H1 (cell line): ENCODE measurements at regions not wholly inside any gene's neighbourhood (a gene's known extent, or its start where the extent isn't known, plus 50 kb on each side); places are given as distances from the start of the nearest gene placed in this dataset.

Source experiments
- CEBPB ChIP-seq: IDR thresholded peaks from 2 replicates; pipeline ENCODE4 v1.6.1; 2012; ENCODE audit warnings: low read depth, low read length
- KDM5A ChIP-seq: fragments of 200-600 bp; IDR thresholded peaks from 2 replicates; pipeline ENCODE4 v1.7.1; 2012; ENCODE audit warnings: mild to moderate bottlenecking, low read length, inconsistent platforms, mixed read lengths
- POLR2AphosphoS5 ChIP-seq: IDR thresholded peaks from 2 replicates; pipeline ENCODE4 v1.6.1; 2011; ENCODE audit warnings: low read depth, low read length
- SP2 ChIP-seq: IDR thresholded peaks from 2 replicates; pipeline ENCODE4 v1.6.1; 2012; ENCODE audit warnings: mild to moderate bottlenecking, low read length, inconsistent platforms
- YY1 ChIP-seq: IDR thresholded peaks from 2 replicates; pipeline ENCODE4 v1.6.1; 2011; ENCODE audit warnings: low read depth, mild to moderate bottlenecking, low read length
- TF ChIP-seq, protein P1 (sequence below): fragments of 300-600 bp; sonication (generic); IDR thresholded peaks from 2 replicates; pipeline ENCODE4 v1.7.1; 2012; ENCODE audit warnings: low read length, moderate library complexity, mild to moderate bottlenecking, inconsistent platforms; ENCODE audit not compliant: insufficient replicate concordance
- TF ChIP-seq, protein P2 (sequence below): IDR thresholded peaks from 2 replicates; pipeline ENCODE4 v1.6.1; 2012; ENCODE audit warnings: low read length, inconsistent platforms

DNA sequence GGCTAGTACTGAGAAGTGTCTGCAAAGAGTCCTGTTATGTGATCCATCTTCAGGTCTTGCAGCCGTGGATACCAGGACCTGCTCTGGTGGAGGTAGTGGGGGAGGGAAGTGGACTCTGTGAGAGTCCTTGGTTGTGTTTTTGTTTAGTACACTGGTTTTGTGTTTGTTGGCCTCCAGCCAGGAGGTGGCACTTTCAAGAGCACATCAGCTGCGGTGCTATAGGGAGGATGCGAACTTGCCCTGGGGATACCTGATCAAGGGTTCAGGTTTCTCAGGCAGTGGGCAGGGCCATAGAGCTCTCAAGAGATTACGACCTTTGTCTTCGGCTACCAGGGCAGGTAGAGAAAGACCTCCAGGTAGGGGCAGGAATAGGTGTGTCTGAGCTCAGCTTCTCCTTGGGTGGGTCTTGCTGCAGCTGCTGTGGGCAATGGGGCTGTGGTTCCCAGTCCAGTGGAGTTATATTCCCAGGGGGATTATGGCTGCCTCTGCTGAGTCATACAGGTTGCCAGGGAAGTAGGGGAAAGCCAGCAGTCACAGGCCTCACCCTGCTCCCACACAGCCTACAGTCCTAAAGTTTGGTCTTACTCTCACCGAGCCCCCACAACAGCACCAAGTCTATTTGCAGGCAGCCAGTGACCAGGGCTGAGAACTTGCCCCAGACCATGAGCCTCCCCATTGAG, 132.8 kb upstream of the NPHP3 start (continued):
- TF ChIP-seq, protein P1, sequence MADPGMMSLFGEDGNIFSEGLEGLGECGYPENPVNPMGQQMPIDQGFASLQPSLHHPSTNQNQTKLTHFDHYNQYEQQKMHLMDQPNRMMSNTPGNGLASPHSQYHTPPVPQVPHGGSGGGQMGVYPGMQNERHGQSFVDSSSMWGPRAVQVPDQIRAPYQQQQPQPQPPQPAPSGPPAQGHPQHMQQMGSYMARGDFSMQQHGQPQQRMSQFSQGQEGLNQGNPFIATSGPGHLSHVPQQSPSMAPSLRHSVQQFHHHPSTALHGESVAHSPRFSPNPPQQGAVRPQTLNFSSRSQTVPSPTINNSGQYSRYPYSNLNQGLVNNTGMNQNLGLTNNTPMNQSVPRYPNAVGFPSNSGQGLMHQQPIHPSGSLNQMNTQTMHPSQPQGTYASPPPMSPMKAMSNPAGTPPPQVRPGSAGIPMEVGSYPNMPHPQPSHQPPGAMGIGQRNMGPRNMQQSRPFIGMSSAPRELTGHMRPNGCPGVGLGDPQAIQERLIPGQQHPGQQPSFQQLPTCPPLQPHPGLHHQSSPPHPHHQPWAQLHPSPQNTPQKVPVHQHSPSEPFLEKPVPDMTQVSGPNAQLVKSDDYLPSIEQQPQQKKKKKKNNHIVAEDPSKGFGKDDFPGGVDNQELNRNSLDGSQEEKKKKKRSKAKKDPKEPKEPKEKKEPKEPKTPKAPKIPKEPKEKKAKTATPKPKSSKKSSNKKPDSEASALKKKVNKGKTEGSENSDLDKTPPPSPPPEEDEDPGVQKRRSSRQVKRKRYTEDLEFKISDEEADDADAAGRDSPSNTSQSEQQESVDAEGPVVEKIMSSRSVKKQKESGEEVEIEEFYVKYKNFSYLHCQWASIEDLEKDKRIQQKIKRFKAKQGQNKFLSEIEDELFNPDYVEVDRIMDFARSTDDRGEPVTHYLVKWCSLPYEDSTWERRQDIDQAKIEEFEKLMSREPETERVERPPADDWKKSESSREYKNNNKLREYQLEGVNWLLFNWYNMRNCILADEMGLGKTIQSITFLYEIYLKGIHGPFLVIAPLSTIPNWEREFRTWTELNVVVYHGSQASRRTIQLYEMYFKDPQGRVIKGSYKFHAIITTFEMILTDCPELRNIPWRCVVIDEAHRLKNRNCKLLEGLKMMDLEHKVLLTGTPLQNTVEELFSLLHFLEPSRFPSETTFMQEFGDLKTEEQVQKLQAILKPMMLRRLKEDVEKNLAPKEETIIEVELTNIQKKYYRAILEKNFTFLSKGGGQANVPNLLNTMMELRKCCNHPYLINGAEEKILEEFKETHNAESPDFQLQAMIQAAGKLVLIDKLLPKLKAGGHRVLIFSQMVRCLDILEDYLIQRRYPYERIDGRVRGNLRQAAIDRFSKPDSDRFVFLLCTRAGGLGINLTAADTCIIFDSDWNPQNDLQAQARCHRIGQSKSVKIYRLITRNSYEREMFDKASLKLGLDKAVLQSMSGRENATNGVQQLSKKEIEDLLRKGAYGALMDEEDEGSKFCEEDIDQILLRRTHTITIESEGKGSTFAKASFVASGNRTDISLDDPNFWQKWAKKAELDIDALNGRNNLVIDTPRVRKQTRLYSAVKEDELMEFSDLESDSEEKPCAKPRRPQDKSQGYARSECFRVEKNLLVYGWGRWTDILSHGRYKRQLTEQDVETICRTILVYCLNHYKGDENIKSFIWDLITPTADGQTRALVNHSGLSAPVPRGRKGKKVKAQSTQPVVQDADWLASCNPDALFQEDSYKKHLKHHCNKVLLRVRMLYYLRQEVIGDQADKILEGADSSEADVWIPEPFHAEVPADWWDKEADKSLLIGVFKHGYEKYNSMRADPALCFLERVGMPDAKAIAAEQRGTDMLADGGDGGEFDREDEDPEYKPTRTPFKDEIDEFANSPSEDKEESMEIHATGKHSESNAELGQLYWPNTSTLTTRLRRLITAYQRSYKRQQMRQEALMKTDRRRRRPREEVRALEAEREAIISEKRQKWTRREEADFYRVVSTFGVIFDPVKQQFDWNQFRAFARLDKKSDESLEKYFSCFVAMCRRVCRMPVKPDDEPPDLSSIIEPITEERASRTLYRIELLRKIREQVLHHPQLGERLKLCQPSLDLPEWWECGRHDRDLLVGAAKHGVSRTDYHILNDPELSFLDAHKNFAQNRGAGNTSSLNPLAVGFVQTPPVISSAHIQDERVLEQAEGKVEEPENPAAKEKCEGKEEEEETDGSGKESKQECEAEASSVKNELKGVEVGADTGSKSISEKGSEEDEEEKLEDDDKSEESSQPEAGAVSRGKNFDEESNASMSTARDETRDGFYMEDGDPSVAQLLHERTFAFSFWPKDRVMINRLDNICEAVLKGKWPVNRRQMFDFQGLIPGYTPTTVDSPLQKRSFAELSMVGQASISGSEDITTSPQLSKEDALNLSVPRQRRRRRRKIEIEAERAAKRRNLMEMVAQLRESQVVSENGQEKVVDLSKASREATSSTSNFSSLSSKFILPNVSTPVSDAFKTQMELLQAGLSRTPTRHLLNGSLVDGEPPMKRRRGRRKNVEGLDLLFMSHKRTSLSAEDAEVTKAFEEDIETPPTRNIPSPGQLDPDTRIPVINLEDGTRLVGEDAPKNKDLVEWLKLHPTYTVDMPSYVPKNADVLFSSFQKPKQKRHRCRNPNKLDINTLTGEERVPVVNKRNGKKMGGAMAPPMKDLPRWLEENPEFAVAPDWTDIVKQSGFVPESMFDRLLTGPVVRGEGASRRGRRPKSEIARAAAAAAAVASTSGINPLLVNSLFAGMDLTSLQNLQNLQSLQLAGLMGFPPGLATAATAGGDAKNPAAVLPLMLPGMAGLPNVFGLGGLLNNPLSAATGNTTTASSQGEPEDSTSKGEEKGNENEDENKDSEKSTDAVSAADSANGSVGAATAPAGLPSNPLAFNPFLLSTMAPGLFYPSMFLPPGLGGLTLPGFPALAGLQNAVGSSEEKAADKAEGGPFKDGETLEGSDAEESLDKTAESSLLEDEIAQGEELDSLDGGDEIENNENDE: no peak
- no peak for TF ChIP-seq KDM5A
- TF ChIP-seq POLR2AphosphoS5: no peak
- TF ChIP-seq, protein P2, sequence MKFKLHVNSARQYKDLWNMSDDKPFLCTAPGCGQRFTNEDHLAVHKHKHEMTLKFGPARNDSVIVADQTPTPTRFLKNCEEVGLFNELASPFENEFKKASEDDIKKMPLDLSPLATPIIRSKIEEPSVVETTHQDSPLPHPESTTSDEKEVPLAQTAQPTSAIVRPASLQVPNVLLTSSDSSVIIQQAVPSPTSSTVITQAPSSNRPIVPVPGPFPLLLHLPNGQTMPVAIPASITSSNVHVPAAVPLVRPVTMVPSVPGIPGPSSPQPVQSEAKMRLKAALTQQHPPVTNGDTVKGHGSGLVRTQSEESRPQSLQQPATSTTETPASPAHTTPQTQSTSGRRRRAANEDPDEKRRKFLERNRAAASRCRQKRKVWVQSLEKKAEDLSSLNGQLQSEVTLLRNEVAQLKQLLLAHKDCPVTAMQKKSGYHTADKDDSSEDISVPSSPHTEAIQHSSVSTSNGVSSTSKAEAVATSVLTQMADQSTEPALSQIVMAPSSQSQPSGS: no peak
- TF ChIP-seq SP2: no peak
- no peak for TF ChIP-seq YY1
- no peak for TF ChIP-seq CEBPB
